Vagina (tissue), 2 donors: ENCODE measurements at regions not wholly inside any gene's neighbourhood (a gene's known extent, or its start where the extent isn't known, plus 50 kb on each side); places are given as distances from the start of the nearest gene placed in this dataset.

Experiments used
- DNase-seq, 2 donors: peaks; one replicate each; pipeline ENCODE4 v3.0.0-alpha.2; 2017; ENCODE audit errors: extremely low spot score in 2 of 2
- H3K27ac ChIP-seq: fragments of 200-600 bp; sonication (generic); one replicate; pipeline ENCODE4 v1.5.1; 2019
- H3K27me3 ChIP-seq: fragments of 200-600 bp; sonication (generic); one replicate; pipeline ENCODE4 v1.5.1; 2019
- H3K36me3 ChIP-seq, 2 donors: fragments of 200-600 bp; sonication (generic); one replicate each; pipeline ENCODE4 v1.5.1; 2017 to 2019
- H3K4me1 ChIP-seq: fragments of 200-600 bp; sonication (generic); one replicate; pipeline ENCODE4 v1.5.1; 2019
- H3K4me3 ChIP-seq, 2 donors: fragments of 200-600 bp; sonication (generic); 1 replicate in 1 of 2; 2 replicates in 1 of 2; pipeline ENCODE4 v1.5.1; 2016 to 2019
- H3K9me3 ChIP-seq: fragments of 200-600 bp; sonication (generic); one replicate; pipeline ENCODE4 v1.5.1; 2019
- CTCF ChIP-seq, 3 experiments: fragments of 450-650 bp in 2 of 3; fragments of 200-600 bp in 1 of 3; sonication (generic) in 1 of 3; IDR thresholded peaks; one replicate each; pipeline ENCODE4 v1.5.1; 2017 to 2019; ENCODE audit warnings: antibody characterized with exemption in 3 of 3, mild to moderate bottlenecking in 2 of 3, moderate library complexity in 2 of 3
- POLR2A ChIP-seq, 2 donors: fragments of 450-650 bp; IDR thresholded peaks; one replicate each; pipeline ENCODE4 v1.6.1; 2017; ENCODE audit warnings: antibody characterized with exemption in 2 of 2, mild to moderate bottlenecking in 2 of 2, moderate library complexity in 2 of 2
- POLR2AphosphoS5 ChIP-seq, 2 donors: sonication (generic); formaldehyde crosslinking; IDR thresholded peaks; one replicate each; pipeline ENCODE4 v1.9.0; 2017; ENCODE audit warnings: antibody characterized with exemption in 2 of 2, mild to moderate bottlenecking in 2 of 2, low read depth in 1 of 2; ENCODE audit not compliant: insufficient read depth in 1 of 2
- intact Hi-C: fragments of 100-400 bp; cut with DNase I; formaldehyde crosslinking; loops from one replicate; pipeline ENCODE4 v1.15.1; 2023

DNA sequence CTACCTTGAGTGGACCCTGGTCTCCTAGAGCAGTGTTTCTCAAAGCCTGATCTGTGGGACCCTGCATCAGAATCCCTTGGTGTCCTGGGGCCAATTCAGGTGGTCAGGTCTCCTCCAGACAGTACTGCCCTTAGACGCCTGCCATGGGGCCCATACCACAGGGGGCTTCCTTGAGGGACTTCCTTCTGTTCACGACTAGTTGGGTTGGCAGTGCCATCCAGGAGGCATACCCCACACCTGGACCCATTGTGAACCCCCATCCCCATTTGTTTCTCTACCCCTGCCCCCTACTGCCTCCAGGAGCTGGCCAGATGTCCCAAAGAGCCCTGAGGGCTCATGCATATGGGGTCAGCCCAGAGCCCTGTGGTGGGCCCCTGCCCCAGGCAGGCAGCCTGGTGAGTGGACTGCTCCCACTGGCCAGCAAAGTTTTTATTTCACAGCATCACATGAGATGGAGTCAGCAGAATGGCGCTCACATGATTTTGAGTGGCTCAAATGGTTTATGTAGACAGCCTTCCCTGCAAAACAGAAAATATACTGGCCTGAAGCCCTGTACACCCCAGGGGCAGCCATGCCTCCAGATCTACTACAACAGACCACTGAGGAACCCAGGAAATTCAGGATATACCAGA, 259.9 kb upstream of the ZMIZ1 start:
- peaks cover 56% of the 10 kb centered on the region for H3K4me1 ChIP-seq
- DNase-seq = no peak
- H3K4me3 ChIP-seq = no peak overlapping the region
- TF ChIP-seq POLR2A (IDR thresholded peaks at IDR 0.05) (no peak), POLR2AphosphoS5 (IDR thresholded peaks at IDR 0.05; ENCODE audit: insufficient read depth in 1 of 2, low read depth in 1 of 2) (peak in 1 of 2 donors; percentile 27)
- H3K27me3 ChIP-seq = no peaks in the 10 kb centered on the region
- H3K36me3 ChIP-seq = no peaks in the 10 kb centered on the region
- H3K9me3 ChIP-seq = no peaks in the 10 kb centered on the region
- peak overlapping the region; percentile 81 for H3K27ac ChIP-seq
- intact Hi-C loops = no loop called here

- Histone ChIP-seq H3K27me3 (no peaks in the 10 kb centered on the region), H3K4me1 (peaks cover 34% of the 10 kb centered on the region), H3K27ac (no peak overlapping the region), H3K36me3 (no peaks in the 10 kb centered on the region), H3K9me3 (no peaks in the 10 kb centered on the region), H3K4me3 (no peak overlapping the region)
- TF ChIP-seq CTCF (IDR thresholded peaks at IDR 0.05) = no peak
- TF ChIP-seq POLR2AphosphoS5 (IDR thresholded peaks at IDR 0.05; ENCODE audit: insufficient read depth in 1 of 2, low read depth in 1 of 2) = no peak
- no peak for TF ChIP-seq POLR2A (IDR thresholded peaks at IDR 0.05)
- intact Hi-C loops = no loop called here
- DNase-seq = no peak
Measured at GRCh38 chr10:78811174-78811573, 257.6 kb upstream of the ZMIZ1 start.

GRCh38 chr10:78812571-78813318, 256.0 kb upstream of the ZMIZ1 start:
- H3K4me1 ChIP-seq = peaks cover 28% of the 10 kb centered on the region
- no peaks in the 10 kb centered on the region for H3K27me3 ChIP-seq
- no peaks in the 10 kb centered on the region for H3K9me3 ChIP-seq
- intact Hi-C loops = no loop called here
- no peak for TF ChIP-seq POLR2AphosphoS5 (IDR thresholded peaks at IDR 0.05; ENCODE audit: insufficient read depth in 1 of 2, low read depth in 1 of 2)
- no peak for TF ChIP-seq POLR2A (IDR thresholded peaks at IDR 0.05)
- TF ChIP-seq CTCF (IDR thresholded peaks at IDR 0.05) = no peak
- no peak for DNase-seq
- no peaks in the 10 kb centered on the region for H3K36me3 ChIP-seq
- H3K27ac ChIP-seq = no peak overlapping the region
- no peak overlapping the region for H3K4me3 ChIP-seq

DNA sequence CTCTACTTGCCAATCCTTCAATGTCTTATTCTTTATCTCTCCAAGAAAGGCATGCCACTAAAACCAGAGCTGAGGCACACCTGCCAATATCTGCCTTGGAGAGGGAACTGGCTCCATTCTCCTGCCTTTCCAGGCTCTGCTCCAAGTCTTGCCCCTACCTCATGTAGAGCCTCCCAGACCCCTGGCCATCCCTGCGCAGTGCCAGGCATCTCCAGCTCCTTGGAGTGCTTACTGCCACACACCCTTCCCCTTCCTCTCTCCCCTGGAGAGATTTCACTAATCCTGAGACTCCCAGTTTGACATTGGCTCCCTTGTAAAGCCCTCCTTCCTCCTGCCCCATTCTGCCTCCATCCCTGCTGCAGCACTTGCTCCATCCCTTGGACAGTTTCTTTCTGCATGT, 255.2 kb upstream of the ZMIZ1 start:
- H3K27ac ChIP-seq = no peak overlapping the region
- H3K36me3 ChIP-seq = no peaks in the 10 kb centered on the region
- no peaks in the 10 kb centered on the region for H3K27me3 ChIP-seq
- TF ChIP-seq CTCF (IDR thresholded peaks at IDR 0.05) (no peak), POLR2AphosphoS5 (IDR thresholded peaks at IDR 0.05; ENCODE audit: insufficient read depth in 1 of 2, low read depth in 1 of 2) (no peak), POLR2A (IDR thresholded peaks at IDR 0.05) (no peak)
- H3K4me3 ChIP-seq = no peak overlapping the region
- peaks cover 20% of the 10 kb centered on the region for H3K4me1 ChIP-seq
- intact Hi-C loops = no loop called here
- DNase-seq = no peak
- no peaks in the 10 kb centered on the region for H3K9me3 ChIP-seq

DNA sequence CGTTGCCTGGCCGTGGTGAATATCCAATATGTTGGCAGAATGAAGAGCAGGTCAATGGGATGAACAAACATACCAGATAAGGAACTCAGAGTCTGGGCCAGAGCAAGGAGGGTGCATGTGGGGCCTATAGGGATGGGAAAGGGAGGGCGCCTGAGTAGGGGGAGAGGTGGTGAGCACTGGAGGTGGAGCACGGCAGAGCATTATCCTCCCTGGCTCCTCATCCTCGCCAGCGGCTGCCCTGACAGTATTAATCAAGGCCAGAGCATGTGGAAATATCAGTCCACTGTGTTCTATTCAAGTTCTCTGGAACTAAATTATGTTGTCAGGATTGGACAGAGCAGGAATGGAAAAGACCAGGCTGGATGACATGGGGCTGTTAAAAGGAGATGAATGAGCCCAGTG, 254.8 kb upstream of the ZMIZ1 start:
- intact Hi-C loops = no loop called here
- Histone ChIP-seq H3K9me3 (no peaks in the 10 kb centered on the region), H3K27me3 (no peaks in the 10 kb centered on the region), H3K4me3 (no peak overlapping the region), H3K4me1 (peaks cover 15% of the 10 kb centered on the region), H3K36me3 (no peaks in the 10 kb centered on the region), H3K27ac (no peak overlapping the region)
- DNase-seq = no peak
- TF ChIP-seq CTCF (IDR thresholded peaks at IDR 0.05) = no peak
